Hepatocyte (in vitro differentiated cells): ENCODE measurements at regions not wholly inside any gene's neighbourhood (a gene's known extent, or its start where the extent isn't known, plus 50 kb on each side); places are given as distances from the start of the nearest gene placed in this dataset.

Experiments
- CTCF ChIP-seq: fragments of 200-600 bp; sonication (generic); IDR thresholded peaks from 2 replicates; pipeline ENCODE4 v1.5.1; 2016; ENCODE audit warnings: antibody characterized with exemption, mild to moderate bottlenecking; ENCODE audit not compliant: poor library complexity
- EZH2 ChIP-seq: fragments of 200-600 bp; sonication (generic); IDR thresholded peaks from 2 replicates; pipeline ENCODE4 v1.6.1; 2016; ENCODE audit warnings: antibody characterized with exemption, mild to moderate bottlenecking, borderline replicate concordance
- EZH2phosphoT487 ChIP-seq: fragments of 200-600 bp; sonication (generic); IDR thresholded peaks from one replicate; pipeline ENCODE4 v1.6.1; 2018; ENCODE audit warnings: antibody characterized with exemption, mild to moderate bottlenecking, low read depth, moderate library complexity; ENCODE audit not compliant: unreplicated experiment, severe bottlenecking

- TF ChIP-seq CTCF = no peak
- no peak for TF ChIP-seq EZH2
- TF ChIP-seq EZH2phosphoT487 = no peak
Measured at GRCh38 chr3:189567322-189567721, 63.9 kb upstream of the TP63 start.
